HG03175 (cell line): ENCODE measurements at regions not wholly inside any gene's neighbourhood (a gene's known extent, or its start where the extent isn't known, plus 50 kb on each side); places are given as distances from the start of the nearest gene placed in this dataset.
"Not testable (repeated sequence)": the region's sequence is repeated elsewhere in the genome, so short reads cannot be mapped to it uniquely, and the experiment has no call there.

Experiments
- ATAC-seq: cut with Tn5 transposase; IDR thresholded peaks from one replicate; pipeline ENCODE4 v1.9.1; 2021; ENCODE audit warnings: mild to moderate bottlenecking, moderate library complexity; ENCODE audit not compliant: unreplicated experiment

GRCh38 chr3:162602619-162603018 lies 1106.0 kb downstream of the OTOL1 start:
- no peak for ATAC-seq

- no peak for ATAC-seq
These were observed 1109.1 kb downstream of the OTOL1 start for GRCh38 chr3:162605651-162606204.

GRCh38 chr3:162610261-162610660 lies 1113.7 kb downstream of the OTOL1 start:
- ATAC-seq: no peak

GRCh38 chr3:162612991-162613390 lies 1116.4 kb downstream of the OTOL1 start:
- no peak for ATAC-seq

- ATAC-seq: no peak
These were observed 1129.6 kb downstream of the OTOL1 start for GRCh38 chr3:162626172-162626571.

GRCh38 chr3:162628531-162628930 lies 1131.9 kb downstream of the OTOL1 start:
- ATAC-seq: no peak

- ATAC-seq: no peak
These were observed 1132.8 kb downstream of the OTOL1 start for GRCh38 chr3:162629372-162629771.

- no peak for ATAC-seq
These were observed 1136.1 kb downstream of the OTOL1 start for GRCh38 chr3:162632672-162633071.

GRCh38 chr3:162640208-162640607 lies 1143.6 kb downstream of the OTOL1 start:
- ATAC-seq: not testable (repeated sequence)

GRCh38 chr3:162641317-162641716 lies 1144.7 kb downstream of the OTOL1 start:
- ATAC-seq: no peak

GRCh38 chr3:162641907-162642306 lies 1145.3 kb downstream of the OTOL1 start:
- ATAC-seq: no peak

GRCh38 chr3:162643245-162643644 lies 1146.6 kb downstream of the OTOL1 start:
- no peak for ATAC-seq

- no peak for ATAC-seq
These were observed 1150.7 kb downstream of the OTOL1 start for GRCh38 chr3:162647321-162647720.

- no peak for ATAC-seq
These were observed 1161.4 kb downstream of the OTOL1 start for GRCh38 chr3:162658003-162658402.

GRCh38 chr3:162665684-162666391 lies 1169.2 kb downstream of the OTOL1 start:
- no peak for ATAC-seq

- no peak for ATAC-seq
These were observed 1170.2 kb downstream of the OTOL1 start for GRCh38 chr3:162666835-162667234.

- ATAC-seq: no peak
These were observed 1173.6 kb downstream of the OTOL1 start for GRCh38 chr3:162670181-162670580.

GRCh38 chr3:162677475-162677874 lies 1180.9 kb downstream of the OTOL1 start:
- ATAC-seq: no peak

GRCh38 chr3:162678941-162679340 lies 1182.3 kb downstream of the OTOL1 start:
- ATAC-seq: no peak

- no peak for ATAC-seq
These were observed 1187.7 kb downstream of the OTOL1 start for GRCh38 chr3:162684260-162684659.

GRCh38 chr3:162699291-162699690 lies 1202.7 kb downstream of the OTOL1 start:
- ATAC-seq: no peak

- no peak for ATAC-seq
These were observed 1204.6 kb downstream of the OTOL1 start for GRCh38 chr3:162701211-162701610.
